OCI-LY7 (cell line): ENCODE measurements at regions not wholly inside any gene's neighbourhood (a gene's known extent, or its start where the extent isn't known, plus 50 kb on each side); places are given as distances from the start of the nearest gene placed in this dataset.

Experiments used
- BruUV-seq: library from RNA; stranded (reverse); fragments of 400-500 nt; replicated peaks from 2 replicates; lab custom pipeline; 2021; lab: Mats Ljungman, UMichigan
- CTCF ChIA-PET: fragments of 300-600 bp; sonication (Branson Sonifier 250); formaldehyde crosslinking; loops from one replicate; lab custom pipeline; 2022; ENCODE audit warnings: antibody characterized with exemption; ENCODE audit not compliant: unreplicated experiment; lab: Charles Lee
- POLR2A ChIA-PET: fragments of 300-600 bp; sonication (Branson Sonifier 250); formaldehyde crosslinking; loops from one replicate; lab custom pipeline; 2022; ENCODE audit warnings: antibody characterized with exemption; lab: Charles Lee
- DNase-seq: peaks from one replicate; pipeline ENCODE4 v3.0.0-alpha.2; 2015; ENCODE audit warnings: low spot score
- H2AFZ ChIP-seq: fragments of 200-600 bp; sonication (generic), shearing (Covaris generic); 2 replicates; pipeline ENCODE4 v1.6.1; 2014; ENCODE audit warnings: mild to moderate bottlenecking, antibody characterized with exemption, low read length, moderate library complexity
- H3K27ac ChIP-seq: fragments of 200-600 bp; sonication (generic); 2 replicates; pipeline ENCODE4 v1.5.1; 2014; ENCODE audit warnings: mixed run types, low read depth, mild to moderate bottlenecking, moderate library complexity, low read length, inconsistent platforms; ENCODE audit not compliant: poor library complexity, severe bottlenecking
- H3K36me3 ChIP-seq: fragments of 200-600 bp; sonication (generic); 2 replicates; pipeline ENCODE4 v1.6.1; 2014; ENCODE audit warnings: mild to moderate bottlenecking, antibody characterized with exemption, low read length, moderate library complexity, mixed read lengths; ENCODE audit not compliant: insufficient read depth
- H3K4me1 ChIP-seq: fragments of 200-600 bp; sonication (generic); 2 replicates; pipeline ENCODE4 v1.5.1; 2014; ENCODE audit warnings: mild to moderate bottlenecking, low read length; ENCODE audit not compliant: insufficient read depth, poor library complexity, severe bottlenecking
- H3K4me2 ChIP-seq: fragments of 200-600 bp; sonication (generic); 2 replicates; pipeline ENCODE4 v1.6.1; 2014; ENCODE audit warnings: mild to moderate bottlenecking, low read length
- H3K4me3 ChIP-seq: fragments of 200-600 bp; sonication (generic); 2 replicates; pipeline ENCODE4 v1.5.1; 2014; ENCODE audit warnings: mild to moderate bottlenecking, low read depth, low read length; ENCODE audit not compliant: poor library complexity, severe bottlenecking
- H3K79me2 ChIP-seq: fragments of 200-600 bp; sonication (generic); 2 replicates; pipeline ENCODE4 v1.6.1; 2016; ENCODE audit warnings: low read depth, mild to moderate bottlenecking, low read length, moderate library complexity, mixed read lengths; ENCODE audit not compliant: insufficient read depth
- H3K9me2 ChIP-seq: fragments of 200-600 bp; sonication (generic); 2 replicates; pipeline ENCODE4 v1.6.1; 2016; ENCODE audit warnings: mild to moderate bottlenecking, low read length, mixed read lengths; ENCODE audit not compliant: insufficient read depth
- H3K9me3 ChIP-seq: fragments of 200-600 bp; sonication (generic); 2 replicates; pipeline ENCODE4 v1.6.1; 2014; ENCODE audit warnings: mild to moderate bottlenecking, mixed run types, low read length, mixed read lengths
- H4K20me1 ChIP-seq: fragments of 200-600 bp; sonication (generic); 2 replicates; pipeline ENCODE4 v1.6.1; 2014; ENCODE audit warnings: mild to moderate bottlenecking, antibody characterized with exemption, low read length, moderate library complexity, mixed read lengths; ENCODE audit not compliant: insufficient read depth
- EZH2phosphoT487 ChIP-seq: fragments of 200-600 bp; sonication (generic); IDR thresholded peaks from 2 replicates; pipeline ENCODE4 v1.6.1; 2018; ENCODE audit warnings: low read depth, borderline replicate concordance, mild to moderate bottlenecking, mixed run types, antibody characterized with exemption, low read length, moderate library complexity, mixed read lengths
- intact Hi-C: fragments of 100-400 bp; cut with micrococcal nuclease; formaldehyde crosslinking; loops from one replicate; pipeline ENCODE4 v1.10.0; 2022; ENCODE audit not compliant: unreplicated experiment
- TF ChIP-seq, protein P1 (sequence below): fragments of 200-600 bp; sonication (generic); conservative IDR thresholded peaks from 2 replicates; pipeline ENCODE4 v1.5.1; 2014; ENCODE audit warnings: mild to moderate bottlenecking, antibody characterized with exemption, low read length, moderate library complexity, mixed read lengths

DNA sequence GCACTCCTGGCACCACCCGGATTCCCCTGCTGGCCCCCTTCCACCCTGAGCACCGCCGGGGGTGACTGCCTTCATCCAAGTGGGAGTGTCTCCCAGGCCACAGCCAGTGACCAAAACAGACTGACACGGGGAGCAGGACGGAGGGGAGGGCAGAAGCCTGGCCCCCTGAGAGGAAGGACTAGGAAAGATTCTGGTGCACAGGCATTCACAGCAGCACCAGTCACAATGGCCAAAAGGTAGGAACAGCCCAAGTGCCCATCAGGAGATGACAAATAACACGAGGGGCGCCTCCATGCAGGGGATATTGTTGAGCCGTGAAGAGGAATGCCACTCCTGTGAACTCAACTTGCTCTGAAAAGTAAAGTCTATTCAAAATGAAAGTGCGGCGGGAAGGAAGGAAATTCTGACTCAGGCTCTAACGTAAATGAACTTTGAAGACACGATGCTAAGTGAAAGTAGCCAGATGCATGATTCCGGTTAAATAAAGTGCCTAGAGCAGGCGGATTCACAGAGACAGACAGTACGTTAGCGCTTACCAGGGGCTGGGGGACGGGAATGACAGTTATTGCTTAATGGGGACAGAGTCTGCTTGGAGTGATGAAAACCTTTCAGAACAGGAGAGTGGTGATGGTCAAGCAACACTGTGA, 146.1 kb upstream of the NCOR2 start:
- POLR2A ChIA-PET = no interaction called here
- no peak overlapping the region for H2AFZ ChIP-seq

DNA sequence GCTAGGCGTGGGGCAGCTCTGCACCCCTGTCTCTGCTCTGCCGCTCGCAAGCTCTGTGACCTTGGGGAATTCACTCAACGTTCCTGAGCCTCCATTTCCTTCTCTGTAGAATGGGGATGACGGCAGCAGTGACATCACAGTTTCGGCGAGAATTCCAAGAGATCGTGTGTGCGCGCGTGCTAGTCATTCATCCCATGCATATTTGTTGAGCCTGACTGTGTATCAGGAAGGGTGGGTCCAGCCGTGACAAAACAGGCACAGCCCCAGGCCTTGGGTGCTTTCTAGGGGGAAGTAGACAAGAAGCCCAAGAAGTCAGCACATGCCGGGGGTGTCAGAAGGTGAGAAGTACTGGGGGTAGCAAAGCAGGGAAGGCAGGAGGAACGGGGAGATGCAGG, 145.6 kb upstream of the NCOR2 start:
- Histone ChIP-seq H3K36me3 (no peaks in the 10 kb centered on the region), H3K9me3 (no peaks in the 10 kb centered on the region), H3K4me3 (no peak overlapping the region), H3K27ac (no peak overlapping the region), H2AFZ (no peak overlapping the region), H3K9me2 (no peaks in the 10 kb centered on the region), H4K20me1 (no peaks in the 10 kb centered on the region), H3K4me2 (no peak overlapping the region), H3K4me1 (no peaks in the 10 kb centered on the region), H3K79me2 (no peaks in the 10 kb centered on the region)
- intact Hi-C loops = no loop called here
- no peak for DNase-seq
- TF ChIP-seq, protein P1, sequence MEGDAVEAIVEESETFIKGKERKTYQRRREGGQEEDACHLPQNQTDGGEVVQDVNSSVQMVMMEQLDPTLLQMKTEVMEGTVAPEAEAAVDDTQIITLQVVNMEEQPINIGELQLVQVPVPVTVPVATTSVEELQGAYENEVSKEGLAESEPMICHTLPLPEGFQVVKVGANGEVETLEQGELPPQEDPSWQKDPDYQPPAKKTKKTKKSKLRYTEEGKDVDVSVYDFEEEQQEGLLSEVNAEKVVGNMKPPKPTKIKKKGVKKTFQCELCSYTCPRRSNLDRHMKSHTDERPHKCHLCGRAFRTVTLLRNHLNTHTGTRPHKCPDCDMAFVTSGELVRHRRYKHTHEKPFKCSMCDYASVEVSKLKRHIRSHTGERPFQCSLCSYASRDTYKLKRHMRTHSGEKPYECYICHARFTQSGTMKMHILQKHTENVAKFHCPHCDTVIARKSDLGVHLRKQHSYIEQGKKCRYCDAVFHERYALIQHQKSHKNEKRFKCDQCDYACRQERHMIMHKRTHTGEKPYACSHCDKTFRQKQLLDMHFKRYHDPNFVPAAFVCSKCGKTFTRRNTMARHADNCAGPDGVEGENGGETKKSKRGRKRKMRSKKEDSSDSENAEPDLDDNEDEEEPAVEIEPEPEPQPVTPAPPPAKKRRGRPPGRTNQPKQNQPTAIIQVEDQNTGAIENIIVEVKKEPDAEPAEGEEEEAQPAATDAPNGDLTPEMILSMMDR = no peak
- no peak for TF ChIP-seq EZH2phosphoT487
- BruUV-seq = no TSS peak
- CTCF ChIA-PET = no interaction called here
- POLR2A ChIA-PET = no interaction called here

More for the DNA sequence above, 146.1 kb upstream of the NCOR2 start:
- CTCF ChIA-PET = no interaction called here
- H3K79me2 ChIP-seq = no peaks in the 10 kb centered on the region
- H3K9me3 ChIP-seq = no peaks in the 10 kb centered on the region
- no peaks in the 10 kb centered on the region for H3K9me2 ChIP-seq
- no peak for DNase-seq
- intact Hi-C loops = no loop called here
- TF ChIP-seq, protein P1 = no peak
- TF ChIP-seq EZH2phosphoT487 = no peak
- no peak overlapping the region for H3K27ac ChIP-seq
- no TSS peak for BruUV-seq
- no peaks in the 10 kb centered on the region for H3K4me1 ChIP-seq
- H3K36me3 ChIP-seq = no peaks in the 10 kb centered on the region
- H3K4me2 ChIP-seq = peak overlapping the region; percentile 16
- H4K20me1 ChIP-seq = no peaks in the 10 kb centered on the region
- H3K4me3 ChIP-seq = no peak overlapping the region

DNA sequence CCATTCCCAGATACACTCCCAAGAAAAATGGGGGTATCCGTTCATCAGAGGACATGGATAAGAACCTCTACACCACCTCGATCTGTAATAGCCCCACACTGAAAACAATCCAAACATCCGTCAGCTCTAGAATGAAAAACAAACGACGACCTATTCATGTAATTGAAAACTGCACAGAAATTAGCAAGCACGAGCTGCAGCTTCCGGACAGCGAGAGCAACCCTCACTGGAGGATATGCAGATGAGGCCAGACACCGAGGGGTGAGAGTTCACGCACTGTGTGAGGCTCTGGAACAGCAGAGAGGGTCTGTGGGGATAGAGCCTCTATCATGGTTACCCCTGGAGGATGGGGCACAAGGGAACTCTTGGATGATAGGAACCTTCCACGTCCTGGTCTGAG, 143.9 kb upstream of the NCOR2 start:
- no peak for DNase-seq
- no peaks in the 10 kb centered on the region for H3K4me1 ChIP-seq
- H3K4me2 ChIP-seq = no peak overlapping the region
- no peaks in the 10 kb centered on the region for H4K20me1 ChIP-seq
- H2AFZ ChIP-seq = no peak overlapping the region
- TF ChIP-seq EZH2phosphoT487 = no peak
- TF ChIP-seq, protein P1 = no peak
- intact Hi-C loops = no loop called here
- no peaks in the 10 kb centered on the region for H3K79me2 ChIP-seq
- H3K4me3 ChIP-seq = no peak overlapping the region
- no peaks in the 10 kb centered on the region for H3K9me2 ChIP-seq
- no peaks in the 10 kb centered on the region for H3K36me3 ChIP-seq
- CTCF ChIA-PET = no interaction called here
- no peaks in the 10 kb centered on the region for H3K9me3 ChIP-seq
- no TSS peak for BruUV-seq
- POLR2A ChIA-PET = interaction anchor here (0.8 kb wide), 1 partner anchor 10 kb away, joined by 3 read pairs; no protein-coding TSS in a partner anchor
- no peak overlapping the region for H3K27ac ChIP-seq
